OCI-LY1 (cell line): ENCODE measurements at regions not wholly inside any gene's neighbourhood (a gene's known extent, or its start where the extent isn't known, plus 50 kb on each side); places are given as distances from the start of the nearest gene placed in this dataset.

Source experiments
- H2AFZ ChIP-seq: fragments of 200-600 bp; sonication (generic), shearing (Covaris generic); 2 replicates; pipeline ENCODE4 v1.6.0; 2014; ENCODE audit warnings: antibody characterized with exemption, mild to moderate bottlenecking, low read length
- H3F3A ChIP-seq: fragments of 200-600 bp; sonication (generic), shearing (Covaris generic); 2 replicates; pipeline ENCODE4 v1.6.0; 2014; ENCODE audit warnings: mild to moderate bottlenecking, antibody characterized with exemption, low read length, moderate library complexity; ENCODE audit not compliant: insufficient read depth
- H3K27ac ChIP-seq: fragments of 200-600 bp; sonication (generic); 2 replicates; pipeline ENCODE4 v1.5.1; 2014; ENCODE audit warnings: low read length, mixed run types, mild to moderate bottlenecking, low read depth; ENCODE audit not compliant: poor library complexity, severe bottlenecking
- H3K27me3 ChIP-seq: fragments of 200-600 bp; sonication (generic); 2 replicates; pipeline ENCODE4 v1.6.0; 2014; ENCODE audit warnings: antibody characterized with exemption, mild to moderate bottlenecking, low read length, moderate library complexity; ENCODE audit not compliant: insufficient read depth
- H3K36me3 ChIP-seq: fragments of 200-600 bp; sonication (generic); 2 replicates; pipeline ENCODE4 v1.6.1; 2014; ENCODE audit warnings: mild to moderate bottlenecking, antibody characterized with exemption, low read length, moderate library complexity, mixed read lengths; ENCODE audit not compliant: insufficient read depth
- H3K4me1 ChIP-seq: fragments of 200-600 bp; sonication (generic); 2 replicates; pipeline ENCODE4 v1.5.1; 2014; ENCODE audit warnings: mild to moderate bottlenecking, low read length, moderate library complexity; ENCODE audit not compliant: insufficient read depth, severe bottlenecking
- H3K4me2 ChIP-seq: fragments of 200-600 bp; sonication (generic), shearing (Covaris generic); 2 replicates; pipeline ENCODE4 v1.6.1; 2014; ENCODE audit warnings: low read length
- H3K4me3 ChIP-seq: fragments of 200-600 bp; sonication (generic); 2 replicates; pipeline ENCODE4 v1.5.1; 2014; ENCODE audit warnings: low read length, low read depth, mild to moderate bottlenecking, mixed read lengths; ENCODE audit not compliant: poor library complexity, severe bottlenecking
- H3K79me2 ChIP-seq: fragments of 200-600 bp; shearing (Covaris generic); 2 replicates; pipeline ENCODE4 v1.6.1; 2016; ENCODE audit warnings: mixed run types, low read length, mixed read lengths; ENCODE audit not compliant: insufficient read depth
- H3K9ac ChIP-seq: fragments of 200-600 bp; sonication (generic), shearing (Covaris generic); 2 replicates; pipeline ENCODE4 v1.6.1; 2014; ENCODE audit warnings: mild to moderate bottlenecking, low read length, mixed read lengths
- H3K9me2 ChIP-seq: fragments of 200-600 bp; sonication (generic), shearing (Covaris generic); 2 replicates; pipeline ENCODE4 v1.6.1; 2014; ENCODE audit warnings: low read depth, mild to moderate bottlenecking, low read length, mixed read lengths
- H3K9me3 ChIP-seq: fragments of 200-600 bp; shearing (Covaris generic); 2 replicates; pipeline ENCODE4 v1.6.1; 2014; ENCODE audit warnings: low read length, mixed read lengths
- H4K20me1 ChIP-seq: fragments of 200-600 bp; sonication (generic), shearing (Covaris generic); 2 replicates; pipeline ENCODE4 v1.6.0; 2016; ENCODE audit warnings: mild to moderate bottlenecking, low read length; ENCODE audit not compliant: insufficient read depth
- EZH2 ChIP-seq: fragments of 200-600 bp; sonication (generic), shearing (Covaris generic); IDR thresholded peaks from 2 replicates; pipeline ENCODE4 v1.8.0; 2017; ENCODE audit warnings: borderline replicate concordance, mixed run types, mild to moderate bottlenecking, antibody characterized with exemption, low read length, moderate library complexity, mixed read lengths
- TF ChIP-seq, protein P1 (sequence below): fragments of 200-600 bp; sonication (generic), shearing (Covaris generic); IDR thresholded peaks from 2 replicates; pipeline ENCODE4 v1.5.1; 2017; ENCODE audit warnings: mild to moderate bottlenecking, antibody characterized with exemption, low read length, moderate library complexity, mixed read lengths

DNA sequence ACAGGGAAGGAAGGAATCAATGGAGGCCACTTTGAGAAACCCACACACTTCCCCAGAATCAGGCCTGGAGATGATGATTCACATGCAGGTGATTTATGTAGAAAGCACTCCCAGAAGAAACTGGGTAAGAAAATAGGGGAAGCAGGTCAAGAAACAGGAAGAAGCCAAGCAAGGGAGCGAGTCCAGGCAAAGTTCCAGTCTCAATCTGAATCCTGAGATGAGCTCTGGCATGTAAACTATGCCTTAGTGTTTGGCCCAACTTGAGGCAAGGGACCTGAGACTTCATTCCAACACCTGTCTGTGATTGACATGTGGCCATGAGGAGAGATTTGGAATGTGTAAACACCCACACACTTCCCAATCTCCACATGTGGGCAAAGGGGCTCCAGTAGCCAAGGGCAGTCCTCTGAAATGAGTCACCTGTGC, 61.6 kb upstream of the CTNNB1 start:
- Histone ChIP-seq H3K9me2 (no peaks in the 10 kb centered on the region), H3K79me2 (no peaks in the 10 kb centered on the region), H3K27ac (no peak overlapping the region), H3K9ac (no peak overlapping the region), H3K4me3 (no peak overlapping the region), H3K27me3 (peaks cover 7% of the 10 kb centered on the region; the same call in 1 of the 2 replicates), H3K4me2 (no peak overlapping the region), H3K4me1 (no peaks in the 10 kb centered on the region), H3K9me3 (no peaks in the 10 kb centered on the region), H3K36me3 (no peaks in the 10 kb centered on the region), H4K20me1 (no peaks in the 10 kb centered on the region), H3F3A (no peaks in the 10 kb centered on the region), H2AFZ (no peak overlapping the region)
- TF ChIP-seq EZH2 = no peak
- TF ChIP-seq, protein P1, sequence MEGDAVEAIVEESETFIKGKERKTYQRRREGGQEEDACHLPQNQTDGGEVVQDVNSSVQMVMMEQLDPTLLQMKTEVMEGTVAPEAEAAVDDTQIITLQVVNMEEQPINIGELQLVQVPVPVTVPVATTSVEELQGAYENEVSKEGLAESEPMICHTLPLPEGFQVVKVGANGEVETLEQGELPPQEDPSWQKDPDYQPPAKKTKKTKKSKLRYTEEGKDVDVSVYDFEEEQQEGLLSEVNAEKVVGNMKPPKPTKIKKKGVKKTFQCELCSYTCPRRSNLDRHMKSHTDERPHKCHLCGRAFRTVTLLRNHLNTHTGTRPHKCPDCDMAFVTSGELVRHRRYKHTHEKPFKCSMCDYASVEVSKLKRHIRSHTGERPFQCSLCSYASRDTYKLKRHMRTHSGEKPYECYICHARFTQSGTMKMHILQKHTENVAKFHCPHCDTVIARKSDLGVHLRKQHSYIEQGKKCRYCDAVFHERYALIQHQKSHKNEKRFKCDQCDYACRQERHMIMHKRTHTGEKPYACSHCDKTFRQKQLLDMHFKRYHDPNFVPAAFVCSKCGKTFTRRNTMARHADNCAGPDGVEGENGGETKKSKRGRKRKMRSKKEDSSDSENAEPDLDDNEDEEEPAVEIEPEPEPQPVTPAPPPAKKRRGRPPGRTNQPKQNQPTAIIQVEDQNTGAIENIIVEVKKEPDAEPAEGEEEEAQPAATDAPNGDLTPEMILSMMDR = no peak

DNA sequence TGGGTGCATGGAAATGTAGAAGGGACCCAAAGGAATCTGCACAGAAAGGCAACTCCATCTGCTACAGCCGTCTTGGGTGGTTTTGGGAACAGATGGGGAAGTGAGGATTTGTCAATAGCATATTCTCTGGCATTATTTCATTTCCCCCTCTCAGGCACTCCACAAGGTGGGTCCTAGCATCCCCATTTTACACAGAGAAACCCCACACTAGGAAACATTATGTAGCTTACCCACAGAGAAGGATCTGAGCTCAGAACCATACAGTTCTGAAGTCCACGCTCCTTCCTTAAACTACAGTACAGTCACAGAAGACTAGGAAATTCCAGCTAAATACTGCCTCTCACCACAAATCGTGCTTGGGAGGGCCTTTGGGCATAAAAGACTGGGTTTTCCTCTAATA, 61.2 kb upstream of the CTNNB1 start:
- H3K4me2 ChIP-seq = no peak overlapping the region

DNA sequence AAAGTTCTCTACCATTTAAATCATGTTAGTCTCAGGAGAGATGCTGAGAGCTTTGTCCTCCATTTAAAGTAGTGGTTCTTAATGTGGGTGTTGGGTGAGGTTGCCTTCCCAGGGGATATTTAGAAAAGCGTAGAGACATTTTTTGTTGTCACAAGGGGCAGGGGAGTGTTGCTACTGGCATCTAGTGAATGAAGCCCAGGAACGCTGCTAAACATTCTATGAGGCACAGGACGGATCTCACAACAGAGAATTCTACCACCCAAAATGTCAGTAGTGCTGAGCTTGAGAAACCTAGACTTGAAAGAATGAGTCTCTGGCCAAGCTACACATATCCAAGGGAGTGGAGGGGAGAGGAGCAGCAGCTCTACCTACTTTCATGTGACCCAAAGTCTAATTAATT, 60.7 kb upstream of the CTNNB1 start:
- no peak for TF ChIP-seq EZH2
- TF ChIP-seq, protein P1 = no peak
- Histone ChIP-seq H3K36me3 (no peaks in the 10 kb centered on the region), H3K27ac (no peak overlapping the region), H3K9me3 (no peaks in the 10 kb centered on the region), H3K4me3 (no peak overlapping the region), H3F3A (no peaks in the 10 kb centered on the region), H3K27me3 (peaks cover 7% of the 10 kb centered on the region; the same call in 1 of the 2 replicates), H2AFZ (no peak overlapping the region), H4K20me1 (no peaks in the 10 kb centered on the region), H3K79me2 (no peaks in the 10 kb centered on the region), H3K4me1 (no peaks in the 10 kb centered on the region), H3K9me2 (no peaks in the 10 kb centered on the region), H3K4me2 (no peak overlapping the region), H3K9ac (no peak overlapping the region)

More for the DNA sequence above, 61.2 kb upstream of the CTNNB1 start:
- no peak overlapping the region for H3K9ac ChIP-seq
- no peak for TF ChIP-seq EZH2
- TF ChIP-seq, protein P1 = no peak
- peaks cover 7% of the 10 kb centered on the region; the same call in 1 of the 2 replicates for H3K27me3 ChIP-seq
- H3K36me3 ChIP-seq = no peaks in the 10 kb centered on the region
- no peaks in the 10 kb centered on the region for H3K79me2 ChIP-seq
- no peak overlapping the region for H3K4me3 ChIP-seq
- no peaks in the 10 kb centered on the region for H3F3A ChIP-seq
- no peak overlapping the region for H3K27ac ChIP-seq
- H3K4me1 ChIP-seq = no peaks in the 10 kb centered on the region
- H4K20me1 ChIP-seq = no peaks in the 10 kb centered on the region
- H3K9me3 ChIP-seq = no peaks in the 10 kb centered on the region
- H2AFZ ChIP-seq = no peak overlapping the region
- no peaks in the 10 kb centered on the region for H3K9me2 ChIP-seq
